H1 (cell line): ENCODE measurements at regions not wholly inside any gene's neighbourhood (a gene's known extent, or its start where the extent isn't known, plus 50 kb on each side); places are given as distances from the start of the nearest gene placed in this dataset.

ENCODE experiments used
- CTCF ChIA-PET: fragments of 300-600 bp; sonication (Branson Sonifier 250); formaldehyde crosslinking; loops from one replicate; lab custom pipeline; 2021; ENCODE audit not compliant: partially characterized antibody; lab: Charles Lee
- POLR2A ChIA-PET: fragments of 300-600 bp; sonication (Branson Sonifier 250); formaldehyde crosslinking; loops from one replicate; lab custom pipeline; 2021; ENCODE audit warnings: inconsistent platforms; ENCODE audit not compliant: partially characterized antibody; lab: Charles Lee
- DNase-seq, 2 experiments: peaks; one replicate each; pipeline versions ENCODE4 v3.0.0 to v3.0.0-alpha.2; 2010 to 2022; ENCODE audit warnings: low spot score in 2 of 2, low read depth in 1 of 2, mixed read lengths in 1 of 2
- FAIRE-seq: peaks from 2 replicates; lab custom pipeline; 2011; peaks lifted over from hg19 to GRCh38; lab: Jason Lieb, UNC
- H2AFZ ChIP-seq: 2 replicates; pipeline ENCODE4 v1.8.1; 2012; ENCODE audit warnings: low read length, inconsistent platforms
- H2AK5ac ChIP-seq: 2 replicates; pipeline ENCODE4 v1.6.1; 2013; ENCODE audit warnings: low read depth, low read length
- H2BK120ac ChIP-seq: replicated peaks from 2 replicates; pipeline ENCODE3; 2013; ENCODE audit warnings: low read depth, low read length, inconsistent platforms
- H2BK12ac ChIP-seq: 2 replicates; pipeline ENCODE4 v1.6.1; 2013; ENCODE audit warnings: low read depth, low read length
- H2BK15ac ChIP-seq: 2 replicates; pipeline ENCODE4 v1.6.1; 2013; ENCODE audit warnings: low read length
- H2BK20ac ChIP-seq: 2 replicates; pipeline ENCODE4 v1.6.1; 2013; ENCODE audit warnings: low read length
- H2BK5ac ChIP-seq: 2 replicates; pipeline ENCODE4 v1.6.1; 2013; ENCODE audit warnings: low read depth, low read length
- H3K14ac ChIP-seq: 2 replicates; pipeline ENCODE4 v1.6.1; 2013; ENCODE audit warnings: inconsistent platforms; ENCODE audit not compliant: insufficient read length
- H3K18ac ChIP-seq: 2 replicates; pipeline ENCODE4 v1.6.1; 2013; ENCODE audit warnings: low read length; ENCODE audit errors: extremely low read depth
- H3K23ac ChIP-seq: 2 replicates; pipeline ENCODE4 v1.6.1; 2013; ENCODE audit warnings: inconsistent platforms; ENCODE audit not compliant: insufficient read length
- H3K23me2 ChIP-seq: 2 replicates; pipeline ENCODE4 v1.6.1; 2013; ENCODE audit warnings: low read depth, low read length
- H3K27ac ChIP-seq: 2 replicates; pipeline ENCODE4 v1.6.1; 2011; ENCODE audit warnings: low read depth, low read length, inconsistent platforms
- H3K27me3 ChIP-seq, 4 experiments: replicated peaks in 1 of 4; 1 replicate in 1 of 4; 2 replicates in 3 of 4; pipeline versions ENCODE4 v1.6.1 to v1.8.1; 2011 to 2013; ENCODE audit warnings: low read length in 3 of 4, mild to moderate bottlenecking in 3 of 4, inconsistent platforms in 2 of 4, mixed read lengths in 2 of 4, moderate library complexity in 1 of 4; ENCODE audit not compliant: control insufficient read depth in 3 of 4, insufficient read depth in 3 of 4; ENCODE audit errors: extremely low read depth in 1 of 4
- H3K36me3 ChIP-seq, 4 experiments: 2 replicates each; pipeline versions ENCODE4 v1.6.1 to v1.8.1; 2011 to 2013; ENCODE audit warnings: mild to moderate bottlenecking in 4 of 4, low read length in 3 of 4, moderate library complexity in 2 of 4, control low read depth in 1 of 4, inconsistent platforms in 1 of 4; ENCODE audit not compliant: insufficient read depth in 4 of 4, control insufficient read depth in 2 of 4
- H3K4ac ChIP-seq: replicated peaks from 2 replicates; pipeline ENCODE3; 2013; ENCODE audit warnings: low read length, low read depth, mixed read lengths, inconsistent platforms; ENCODE audit not compliant: insufficient read length
- H3K4me1 ChIP-seq, 4 experiments: replicated peaks in 1 of 4; 1 replicate in 1 of 4; 2 replicates in 3 of 4; pipeline versions ENCODE4 v1.6.1 to v1.8.1; 2011 to 2013; ENCODE audit warnings: low read length in 3 of 4, inconsistent platforms in 2 of 4, mixed read lengths in 1 of 4; ENCODE audit not compliant: insufficient read depth in 4 of 4, control insufficient read depth in 3 of 4
- H3K4me2 ChIP-seq, 2 experiments: 2 replicates each; pipeline versions ENCODE4 v1.6.1 to v1.8.1; 2011 to 2013; ENCODE audit warnings: low read depth in 2 of 2, low read length in 2 of 2, control low read depth in 1 of 2, inconsistent platforms in 1 of 2, mild to moderate bottlenecking in 1 of 2; ENCODE audit not compliant: insufficient read depth in 1 of 2
- H3K4me3 ChIP-seq, 4 experiments: fragments of 200-600, 300-600 bp in 1 of 4; sonication (generic), shearing (Covaris generic), sonication (Bioruptor Twin) in 1 of 4; 2 replicates each; pipeline versions ENCODE4 v1.5.1 to v1.8.1; 2011 to 2016; ENCODE audit warnings: low read length in 4 of 4, low read depth in 3 of 4, control low read depth in 2 of 4, inconsistent platforms in 2 of 4, mild to moderate bottlenecking in 2 of 4, mixed read lengths in 1 of 4, moderate library complexity in 1 of 4; ENCODE audit not compliant: insufficient read depth in 2 of 4; ENCODE audit errors: extremely low read depth in 1 of 4
- H3K56ac ChIP-seq: replicated peaks from 2 replicates; pipeline ENCODE3; 2013; ENCODE audit warnings: low read depth, mild to moderate bottlenecking, mixed read lengths, low read length, inconsistent platforms; ENCODE audit not compliant: insufficient read length
- H3K79me1 ChIP-seq: 2 replicates; pipeline ENCODE4 v1.6.1; 2013; ENCODE audit warnings: low read depth, low read length, control low read depth
- H3K79me2 ChIP-seq, 2 experiments: 2 replicates each; pipeline versions ENCODE4 v1.6.1 to v1.8.1; 2012 to 2013; ENCODE audit warnings: low read length in 2 of 2, mild to moderate bottlenecking in 2 of 2, inconsistent platforms in 1 of 2; ENCODE audit not compliant: insufficient read depth in 2 of 2, control insufficient read depth in 1 of 2
- H3K9ac ChIP-seq, 4 experiments: replicated peaks in 1 of 4; 1 replicate in 1 of 4; 2 replicates in 3 of 4; pipeline versions ENCODE4 v1.6.1 to v1.8.1; 2011 to 2013; ENCODE audit warnings: low read depth in 3 of 4, low read length in 3 of 4, control low read depth in 2 of 4, mild to moderate bottlenecking in 2 of 4, moderate library complexity in 2 of 4, inconsistent platforms in 1 of 4; ENCODE audit errors: extremely low read depth in 1 of 4
- H3K9me3 ChIP-seq, 2 experiments: 2 replicates each; pipeline versions ENCODE4 v1.6.1 to v1.8.1; 2012 to 2013; ENCODE audit warnings: mild to moderate bottlenecking in 2 of 2, moderate library complexity in 2 of 2, control low read depth in 1 of 2, inconsistent platforms in 1 of 2, low read depth in 1 of 2, low read length in 1 of 2, mixed read lengths in 1 of 2; ENCODE audit not compliant: insufficient read depth in 2 of 2
- H4K20me1 ChIP-seq, 2 experiments: replicated peaks in 1 of 2; 2 replicates each; pipeline versions ENCODE3 to v1.8.1; 2011 to 2013; ENCODE audit warnings: inconsistent platforms in 2 of 2, low read length in 2 of 2, mild to moderate bottlenecking in 1 of 2; ENCODE audit not compliant: insufficient read depth in 2 of 2, control insufficient read depth in 1 of 2
- H4K5ac ChIP-seq: 2 replicates; pipeline ENCODE4 v1.6.1; 2013; ENCODE audit warnings: low read length, low read depth, mixed read lengths, inconsistent platforms; ENCODE audit not compliant: insufficient read length
- H4K8ac ChIP-seq: 2 replicates; pipeline ENCODE4 v1.8.0; 2013; ENCODE audit warnings: mild to moderate bottlenecking, moderate library complexity, low read length, inconsistent platforms; ENCODE audit not compliant: insufficient read depth; ENCODE audit errors: extremely low read depth
- H4K91ac ChIP-seq: replicated peaks from 2 replicates; pipeline ENCODE3; 2013; ENCODE audit warnings: low read length, mixed read lengths, inconsistent platforms; ENCODE audit not compliant: insufficient read length
- JUN ChIP-seq: IDR thresholded peaks from 2 replicates; pipeline ENCODE4 v1.6.1; 2011; ENCODE audit warnings: low read depth, mild to moderate bottlenecking, improper control_type of control experiment, low read length
- WGBS, 2 experiments: shearing (Covaris generic) in 1 of 2; methylation state at CpG; one replicate each; pipeline versions ENCODE4 v1.1.6 to v1.1.7; 2013 to 2015; ENCODE audit warnings: low lambda C conversion rate in 2 of 2, mixed read lengths in 2 of 2, inconsistent platforms in 1 of 2, low coverage in 1 of 2, missing lambda C conversion rate in 1 of 2; ENCODE audit not compliant: insufficient replicate concordance in 2 of 2, insufficient coverage in 1 of 2, insufficient read length in 1 of 2; ENCODE audit errors: extremely low coverage in 1 of 2, missing lambda C conversion rate in 1 of 2; 5-methylcytosine and 5-hydroxymethylcytosine counted together

DNA sequence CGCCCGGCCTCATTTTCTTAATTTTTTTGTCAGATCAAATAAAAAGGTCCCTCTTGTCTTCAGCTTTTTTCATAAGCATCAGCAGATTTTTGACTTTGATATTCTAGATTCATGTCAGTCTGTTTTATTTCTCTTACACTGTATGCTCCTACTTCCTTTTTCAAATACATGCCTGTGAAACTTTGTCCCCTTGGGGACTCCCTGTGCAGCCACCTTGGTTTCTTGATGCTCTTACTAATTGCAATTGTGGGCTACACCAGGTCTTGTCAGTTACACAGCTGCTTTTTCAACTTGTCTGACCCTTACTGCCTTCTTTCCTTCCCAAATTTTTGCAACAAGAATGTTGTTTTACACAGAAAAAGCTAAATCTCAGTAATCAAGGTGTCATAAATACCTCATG, 238.2 kb upstream of the KCNN2 start:
- no peak overlapping the region for H3K23ac ChIP-seq
- no peaks in the 10 kb centered on the region for H3K36me3 ChIP-seq
- no peaks in the 10 kb centered on the region for H3K23me2 ChIP-seq
- H2AK5ac ChIP-seq, result no peak overlapping the region
- H3K4me2 ChIP-seq, result no peak overlapping the region
- no peak overlapping the region for H3K4ac ChIP-seq
- no peaks in the 10 kb centered on the region for H4K20me1 ChIP-seq
- no peaks in the 10 kb centered on the region for H3K4me1 ChIP-seq
- no peaks in the 10 kb centered on the region for H3K27me3 ChIP-seq
- H3K79me2 ChIP-seq, result no peaks in the 10 kb centered on the region
- H2BK120ac ChIP-seq, result no peak overlapping the region
- H2BK12ac ChIP-seq, result no peak overlapping the region
- H3K14ac ChIP-seq, result no peak overlapping the region
- no peak overlapping the region for H3K4me3 ChIP-seq
- ChIA-PET POLR2A (no interaction called here), CTCF (no interaction called here)
- H3K9me3 ChIP-seq, result peaks cover 5 to 6% of the 10 kb centered on the region in 2 experiments; a peak in 3 of 4 replicates
- FAIRE-seq, result no peak
- no peak overlapping the region for H4K91ac ChIP-seq
- no peak overlapping the region for H2BK15ac ChIP-seq
- no peak overlapping the region for H3K18ac ChIP-seq
- H2BK5ac ChIP-seq, result no peak overlapping the region
- DNase-seq, result no peak
- H4K5ac ChIP-seq, result no peak overlapping the region
- H3K79me1 ChIP-seq, result no peaks in the 10 kb centered on the region
- H4K8ac ChIP-seq, result no peak overlapping the region
- no peak overlapping the region for H3K9ac ChIP-seq
- 100% methylated on average over 2 of the region's 2 CpGs; no CpG with 5 or more reads in 1 of the 2 experiments for WGBS, 2 experiments
- no peak overlapping the region for H3K56ac ChIP-seq
- H3K27ac ChIP-seq, result no peak overlapping the region
- no peak overlapping the region for H2AFZ ChIP-seq
- H2BK20ac ChIP-seq, result no peak overlapping the region
- TF ChIP-seq JUN, result no peak
